ENCODE measurements at regions not wholly inside any gene's neighbourhood (a gene's known extent, or its start where the extent isn't known, plus 50 kb on each side); places are given as distances from the start of the nearest gene placed in this dataset.

DNA sequence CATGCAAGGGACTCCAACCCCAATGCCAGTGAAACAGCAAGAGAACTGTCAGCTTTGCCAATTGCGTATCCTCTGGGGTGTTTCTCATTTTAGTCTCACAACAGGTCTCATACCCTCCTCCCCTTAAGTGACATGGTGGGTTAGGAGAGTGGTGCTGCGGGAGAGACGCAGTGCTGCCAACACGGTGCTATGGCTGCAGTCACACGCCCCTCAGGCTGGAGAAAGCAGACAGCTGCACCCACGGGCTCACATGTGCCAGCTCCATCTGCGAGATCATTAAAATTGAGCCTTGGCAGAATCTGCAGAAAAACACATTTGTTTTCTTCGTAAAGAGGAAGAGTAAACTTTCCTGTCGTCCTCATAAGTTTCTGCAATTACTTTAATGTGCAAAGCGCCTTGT lies 114.7 kb downstream of the ANKRD60 start:
- Mint-ChIP-seq H3K4me3 (no peak overlapping the region), H3K4me1 (peaks cover 9% of the 10 kb centered on the region), H3K9me3 (peaks cover 38% of the 10 kb centered on the region), H3K36me3 (ENCODE audit: low read depth) (no peaks in the 10 kb centered on the region), H3K27ac (no peak overlapping the region), H3K27me3 (ENCODE audit: low read depth, poor library complexity) (peaks cover 7% of the 10 kb centered on the region)
- no peak for DNase-seq
- TF ChIP-seq, protein P1, sequence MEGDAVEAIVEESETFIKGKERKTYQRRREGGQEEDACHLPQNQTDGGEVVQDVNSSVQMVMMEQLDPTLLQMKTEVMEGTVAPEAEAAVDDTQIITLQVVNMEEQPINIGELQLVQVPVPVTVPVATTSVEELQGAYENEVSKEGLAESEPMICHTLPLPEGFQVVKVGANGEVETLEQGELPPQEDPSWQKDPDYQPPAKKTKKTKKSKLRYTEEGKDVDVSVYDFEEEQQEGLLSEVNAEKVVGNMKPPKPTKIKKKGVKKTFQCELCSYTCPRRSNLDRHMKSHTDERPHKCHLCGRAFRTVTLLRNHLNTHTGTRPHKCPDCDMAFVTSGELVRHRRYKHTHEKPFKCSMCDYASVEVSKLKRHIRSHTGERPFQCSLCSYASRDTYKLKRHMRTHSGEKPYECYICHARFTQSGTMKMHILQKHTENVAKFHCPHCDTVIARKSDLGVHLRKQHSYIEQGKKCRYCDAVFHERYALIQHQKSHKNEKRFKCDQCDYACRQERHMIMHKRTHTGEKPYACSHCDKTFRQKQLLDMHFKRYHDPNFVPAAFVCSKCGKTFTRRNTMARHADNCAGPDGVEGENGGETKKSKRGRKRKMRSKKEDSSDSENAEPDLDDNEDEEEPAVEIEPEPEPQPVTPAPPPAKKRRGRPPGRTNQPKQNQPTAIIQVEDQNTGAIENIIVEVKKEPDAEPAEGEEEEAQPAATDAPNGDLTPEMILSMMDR (IDR thresholded peaks at IDR 0.05): no peak

DNA sequence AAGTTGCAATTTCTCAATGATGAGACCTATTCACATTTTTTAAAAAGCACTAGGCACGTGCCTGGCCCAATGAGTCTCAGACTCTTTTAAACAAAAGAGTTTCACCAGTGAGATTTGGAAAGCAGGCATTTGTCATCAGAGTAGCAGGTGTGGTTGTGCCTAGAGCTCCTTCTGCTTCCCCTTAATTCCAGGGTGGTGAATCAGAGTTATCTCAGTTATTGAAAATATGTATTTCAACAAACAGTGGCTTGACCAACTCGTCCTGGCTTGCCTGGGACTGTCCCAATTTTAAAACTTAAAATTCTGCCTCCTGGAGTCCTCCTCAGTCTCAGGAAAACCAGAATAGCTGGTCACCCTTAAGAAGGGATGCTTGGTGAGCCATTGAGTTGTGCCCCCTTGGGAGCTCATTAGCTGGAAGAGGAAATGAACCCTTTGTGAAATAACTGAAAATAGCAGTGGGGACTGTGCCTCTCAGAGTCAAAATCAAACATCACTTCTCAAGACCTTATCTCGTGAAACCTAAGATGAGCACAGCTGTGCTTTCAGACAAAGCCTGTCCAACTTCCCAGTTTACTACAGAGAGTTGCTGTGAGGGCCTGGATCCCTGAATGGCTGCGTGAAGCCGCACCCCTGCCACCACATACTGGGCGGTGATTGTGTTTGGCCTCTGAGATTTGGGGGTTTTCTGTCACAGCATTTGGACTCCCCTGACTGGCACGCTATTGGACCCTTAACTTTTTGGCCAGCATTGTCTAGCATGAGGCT lies 116.3 kb downstream of the ANKRD60 start:
- peaks cover 4% of the 10 kb centered on the region for H3K27me3 Mint-ChIP-seq (ENCODE audit: low read depth, poor library complexity)
- H3K4me1 Mint-ChIP-seq: peaks cover 9% of the 10 kb centered on the region
- no peaks in the 10 kb centered on the region for H3K36me3 Mint-ChIP-seq (ENCODE audit: low read depth)
- no peak overlapping the region for H3K27ac Mint-ChIP-seq
- no peak for DNase-seq
- H3K9me3 Mint-ChIP-seq: peaks cover 28% of the 10 kb centered on the region
- TF ChIP-seq, protein P1 (IDR thresholded peaks at IDR 0.05): no peak
- H3K4me3 Mint-ChIP-seq: no peak overlapping the region

DNA sequence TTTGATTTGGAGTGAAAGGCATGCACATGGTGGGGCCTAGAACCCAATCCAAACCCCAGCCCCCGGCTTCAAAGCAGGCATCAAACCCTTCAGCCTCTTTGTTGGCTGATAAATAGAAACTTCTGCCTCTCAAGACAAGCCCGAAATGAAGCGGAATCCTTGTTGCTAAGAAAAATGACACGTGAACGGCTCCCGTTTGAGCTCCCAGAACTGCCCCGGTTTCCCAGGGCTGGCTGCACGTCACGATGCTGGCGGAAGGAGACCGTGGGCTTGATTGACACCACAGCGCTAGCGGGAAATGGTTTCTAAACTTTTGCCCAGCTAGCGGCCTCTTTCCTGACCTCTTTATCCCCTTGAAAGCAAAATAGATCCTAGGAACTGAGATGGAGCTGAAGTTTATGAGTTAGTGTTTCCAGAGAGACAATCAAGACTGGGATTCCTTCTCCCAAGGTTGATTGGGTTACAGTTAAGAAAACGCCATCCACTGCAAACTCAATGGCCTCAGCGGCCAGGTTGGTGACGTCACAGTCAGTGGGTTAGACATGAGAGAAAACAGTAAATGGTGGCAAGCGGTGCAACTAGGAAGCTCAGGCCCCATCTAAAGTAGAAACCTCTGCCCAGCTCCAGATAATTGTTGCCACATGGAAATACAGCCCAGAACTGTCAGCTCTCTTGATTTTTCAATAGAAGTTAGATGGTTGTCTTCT lies 117.0 kb downstream of the ANKRD60 start:
- H3K4me1 Mint-ChIP-seq: peaks cover 9% of the 10 kb centered on the region
- peaks cover 11% of the 10 kb centered on the region for H3K27me3 Mint-ChIP-seq (ENCODE audit: low read depth, poor library complexity)
- no peaks in the 10 kb centered on the region for H3K36me3 Mint-ChIP-seq (ENCODE audit: low read depth)
- H3K27ac Mint-ChIP-seq: peak overlapping the region; percentile 87
- TF ChIP-seq, protein P1 (IDR thresholded peaks at IDR 0.05): no peak
- DNase-seq: no peak
- H3K9me3 Mint-ChIP-seq: peaks cover 21% of the 10 kb centered on the region
- no peak overlapping the region for H3K4me3 Mint-ChIP-seq

DNA sequence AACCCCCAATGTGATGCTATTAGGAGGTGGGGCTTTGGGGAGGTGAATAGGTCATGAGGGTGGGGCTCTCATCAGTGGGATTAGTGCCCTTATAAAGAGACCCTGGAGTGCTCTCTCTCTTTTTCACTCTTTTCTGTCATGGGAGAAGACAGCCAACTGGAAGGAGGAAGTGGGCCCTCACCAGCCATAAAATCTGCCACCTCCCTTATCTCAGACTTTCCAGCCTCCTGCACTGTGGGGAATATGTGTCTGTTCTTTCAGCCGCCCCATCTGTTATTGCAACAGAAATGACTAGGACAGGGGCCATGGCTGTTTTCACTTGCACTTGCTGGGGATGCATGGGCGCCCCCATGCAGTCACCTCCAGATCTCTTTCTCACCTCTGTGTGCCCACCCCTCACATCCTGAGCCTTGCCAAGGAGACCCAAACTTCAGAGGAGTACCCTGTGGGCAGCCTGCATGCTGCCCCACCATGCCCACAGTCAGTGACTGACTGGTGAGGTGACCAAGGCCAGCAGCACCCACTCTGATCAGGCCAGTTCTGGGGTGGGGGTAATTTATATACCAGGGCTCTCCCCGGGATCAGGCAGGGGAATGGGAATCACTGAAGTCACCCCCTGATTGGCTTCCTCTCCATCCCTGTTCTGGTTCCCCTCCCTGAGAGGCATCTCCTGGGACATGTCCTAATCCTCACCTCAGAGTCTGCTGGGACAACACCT lies 118.4 kb downstream of the ANKRD60 start:
- no peak overlapping the region for H3K27ac Mint-ChIP-seq
- no peaks in the 10 kb centered on the region for H3K36me3 Mint-ChIP-seq (ENCODE audit: low read depth)
- peaks cover 14% of the 10 kb centered on the region for H3K27me3 Mint-ChIP-seq (ENCODE audit: low read depth, poor library complexity)
- no peak overlapping the region for H3K4me3 Mint-ChIP-seq
- peaks cover 9% of the 10 kb centered on the region for H3K4me1 Mint-ChIP-seq
- peaks cover 12% of the 10 kb centered on the region for H3K9me3 Mint-ChIP-seq
- no peak for DNase-seq
- TF ChIP-seq, protein P1 (IDR thresholded peaks at IDR 0.05): no peak

DNA sequence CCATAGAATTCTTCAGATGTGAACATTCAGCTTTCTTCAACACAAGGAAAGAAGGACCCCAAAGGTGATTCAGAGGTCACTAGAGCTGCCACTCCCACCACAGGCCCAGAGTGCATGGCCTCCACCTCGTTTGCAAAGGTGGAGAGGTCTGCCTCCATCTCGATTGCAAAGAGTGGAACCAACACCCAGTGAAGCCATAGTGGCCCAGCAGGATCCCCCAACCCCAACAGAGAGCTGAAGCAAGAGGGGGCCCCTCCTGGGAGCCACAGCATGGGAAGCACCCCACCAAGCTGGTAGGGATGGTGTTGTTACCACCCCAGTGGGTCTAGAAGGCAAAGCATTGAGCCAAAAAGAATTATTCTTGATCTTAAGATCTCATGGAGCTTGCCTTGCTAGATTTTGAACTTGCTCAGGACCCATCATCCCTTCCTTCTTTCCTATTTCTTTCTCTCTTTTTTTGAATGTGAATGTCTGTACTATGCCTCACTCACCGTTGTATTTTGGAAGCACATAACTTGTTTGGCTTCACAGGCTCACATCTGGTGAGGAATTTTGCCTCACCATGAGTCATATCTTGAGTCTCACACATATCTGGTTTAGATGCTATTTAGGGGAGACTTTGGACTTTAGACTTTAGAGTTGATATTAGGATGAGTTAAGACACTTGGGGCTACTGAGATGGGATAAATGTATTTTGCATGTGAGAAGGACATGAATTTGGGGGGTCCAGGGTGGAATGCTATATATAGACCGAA lies 119.2 kb downstream of the ANKRD60 start:
- Mint-ChIP-seq H3K27ac (no peak overlapping the region), H3K9me3 (peaks cover 12% of the 10 kb centered on the region), H3K4me1 (peaks cover 9% of the 10 kb centered on the region), H3K27me3 (ENCODE audit: low read depth, poor library complexity) (peaks cover 14% of the 10 kb centered on the region), H3K4me3 (no peak overlapping the region), H3K36me3 (ENCODE audit: low read depth) (no peaks in the 10 kb centered on the region)
- DNase-seq: no peak
- TF ChIP-seq, protein P1 (IDR thresholded peaks at IDR 0.05): no peak
